H9 (cell line): ENCODE measurements at regions not wholly inside any gene's neighbourhood (a gene's known extent, or its start where the extent isn't known, plus 50 kb on each side); places are given as distances from the start of the nearest gene placed in this dataset.

Experiments
- DNase-seq: peaks from one replicate; pipeline ENCODE4 v3.0.0-alpha.2; 2017
- H2AFZ ChIP-seq: one replicate; pipeline ENCODE4 v1.6.1; 2013; ENCODE audit warnings: mild to moderate bottlenecking, low read length, control low read depth, moderate library complexity
- H2AK5ac ChIP-seq: 2 replicates; pipeline ENCODE4 v1.6.1; 2013; ENCODE audit warnings: low read length, control low read depth, mixed read lengths; ENCODE audit not compliant: insufficient read length
- H2BK120ac ChIP-seq: one replicate; pipeline ENCODE4 v1.6.1; 2013; ENCODE audit warnings: low read depth, mild to moderate bottlenecking, low read length, control low read depth, inconsistent platforms; ENCODE audit not compliant: poor library complexity, severe bottlenecking
- H2BK12ac ChIP-seq: 2 replicates; pipeline ENCODE4 v1.6.1; 2013; ENCODE audit warnings: low read length, control low read depth, mixed read lengths, low read depth; ENCODE audit not compliant: insufficient read length
- H2BK15ac ChIP-seq: 2 replicates; pipeline ENCODE4 v1.6.1; 2013; ENCODE audit warnings: low read depth, low read length, control low read depth
- H2BK20ac ChIP-seq: one replicate; pipeline ENCODE4 v1.6.1; 2013; ENCODE audit warnings: low read depth, mild to moderate bottlenecking, low read length, control low read depth, inconsistent platforms; ENCODE audit not compliant: poor library complexity, severe bottlenecking
- H2BK5ac ChIP-seq: 2 replicates; pipeline ENCODE4 v1.6.1; 2013; ENCODE audit warnings: low read length, control low read depth, mixed read lengths; ENCODE audit not compliant: insufficient read length
- H3K14ac ChIP-seq: 2 replicates; pipeline ENCODE4 v1.6.1; 2013; ENCODE audit warnings: low read length, control low read depth; ENCODE audit not compliant: insufficient read depth
- H3K18ac ChIP-seq: 2 replicates; pipeline ENCODE4 v1.6.1; 2013; ENCODE audit warnings: low read depth, mild to moderate bottlenecking, mixed read lengths, low read length, control low read depth; ENCODE audit not compliant: insufficient read length
- H3K23ac ChIP-seq: 2 replicates; pipeline ENCODE4 v1.6.1; 2013; ENCODE audit warnings: low read length, control low read depth, mixed read lengths, low read depth; ENCODE audit not compliant: insufficient read length
- H3K23me2 ChIP-seq: 2 replicates; pipeline ENCODE4 v1.6.1; 2013; ENCODE audit warnings: low read depth, mild to moderate bottlenecking, mixed read lengths, low read length, control low read depth; ENCODE audit not compliant: insufficient read length, poor library complexity, severe bottlenecking
- H3K27ac ChIP-seq: 2 replicates; pipeline ENCODE4 v1.5.1; 2013; ENCODE audit warnings: low read length, control low read depth, mixed read lengths, low read depth; ENCODE audit not compliant: insufficient read length
- H3K27me3 ChIP-seq: 2 replicates; pipeline ENCODE4 v1.6.1; 2013; ENCODE audit warnings: low read length, control low read depth, inconsistent platforms; ENCODE audit not compliant: insufficient read depth
- H3K4ac ChIP-seq: 2 replicates; pipeline ENCODE4 v1.6.1; 2013; ENCODE audit warnings: low read depth, mild to moderate bottlenecking, control low read depth, inconsistent platforms, low read length, moderate library complexity
- H3K4me1 ChIP-seq: 2 replicates; pipeline ENCODE4 v1.6.1; 2013; ENCODE audit warnings: low read length, control low read depth, inconsistent platforms; ENCODE audit not compliant: insufficient read depth
- H3K4me2 ChIP-seq: 2 replicates; pipeline ENCODE4 v1.6.1; 2013; ENCODE audit warnings: low read length, control low read depth, mixed read lengths; ENCODE audit not compliant: insufficient read length, insufficient read depth
- H3K56ac ChIP-seq: 2 replicates; pipeline ENCODE4 v1.6.1; 2013; ENCODE audit warnings: low read depth, mild to moderate bottlenecking, mixed read lengths, low read length, control low read depth; ENCODE audit not compliant: insufficient read length
- H3K79me1 ChIP-seq: 2 replicates; pipeline ENCODE4 v1.6.1; 2013; ENCODE audit warnings: low read depth, mild to moderate bottlenecking, moderate library complexity, low read length, control low read depth, inconsistent platforms; ENCODE audit not compliant: insufficient read depth, poor library complexity, severe bottlenecking
- H3K79me2 ChIP-seq: 2 replicates; pipeline ENCODE4 v1.6.1; 2013; ENCODE audit warnings: low read length, control low read depth, inconsistent platforms; ENCODE audit not compliant: insufficient read depth
- H3K9ac ChIP-seq: 2 replicates; pipeline ENCODE4 v1.6.1; 2013; ENCODE audit warnings: low read length, control low read depth, mixed read lengths; ENCODE audit not compliant: insufficient read length; ENCODE audit errors: extremely low read depth
- H3K9me3 ChIP-seq: one replicate; pipeline ENCODE4 v1.6.1; 2013; ENCODE audit warnings: low read depth, low read length, inconsistent platforms; ENCODE audit not compliant: control insufficient read depth
- H3T11ph ChIP-seq: one replicate; pipeline ENCODE4 v1.6.1; 2013; ENCODE audit warnings: mild to moderate bottlenecking, low read length, control low read depth, inconsistent platforms
- H4K20me1 ChIP-seq: one replicate; pipeline ENCODE4 v1.6.1; 2013; ENCODE audit not compliant: control insufficient read depth, insufficient read length, insufficient read depth
- H4K5ac ChIP-seq: 2 replicates; pipeline ENCODE4 v1.6.1; 2013; ENCODE audit warnings: low read depth, mild to moderate bottlenecking, mixed read lengths, low read length, control low read depth; ENCODE audit not compliant: insufficient read length
- H4K8ac ChIP-seq: replicated peaks from 2 replicates; pipeline ENCODE4 v1.6.1; 2013; ENCODE audit warnings: low read length, control low read depth, mixed read lengths, low read depth; ENCODE audit not compliant: insufficient read length
- H4K91ac ChIP-seq: 2 replicates; pipeline ENCODE4 v1.6.1; 2013; ENCODE audit warnings: low read depth, mild to moderate bottlenecking, moderate library complexity, mixed read lengths, low read length, control low read depth; ENCODE audit not compliant: insufficient read length
- H3K27ac Mint-ChIP-seq, 3 experiments: 2 replicates in 2 of 3; 3 replicates in 1 of 3; pipeline ENCODE4 v1.8.0; 2020 to 2021; ENCODE audit warnings: mixed read lengths in 3 of 3, mild to moderate bottlenecking in 1 of 3, moderate library complexity in 1 of 3
- H3K27me3 Mint-ChIP-seq: 2 replicates; pipeline ENCODE4 v1.8.0; 2021; ENCODE audit warnings: low read depth, mild to moderate bottlenecking, moderate library complexity, mixed read lengths
- H3K36me3 Mint-ChIP-seq, 3 experiments: 2 replicates in 2 of 3; 3 replicates in 1 of 3; pipeline ENCODE4 v1.8.0; 2020 to 2021; ENCODE audit warnings: low read depth in 3 of 3, mixed read lengths in 3 of 3; ENCODE audit not compliant: insufficient read depth in 1 of 3
- H3K4me1 Mint-ChIP-seq, 2 experiments: 2 replicates each; pipeline ENCODE4 v1.8.0; 2020; ENCODE audit warnings: mixed read lengths in 2 of 2
- H3K4me3 Mint-ChIP-seq, 2 experiments: 2 replicates in 1 of 2; 3 replicates in 1 of 2; pipeline ENCODE4 v1.8.0; 2020 to 2021; ENCODE audit warnings: mild to moderate bottlenecking in 2 of 2, mixed read lengths in 2 of 2, moderate library complexity in 1 of 2
- H3K9me3 Mint-ChIP-seq, 2 experiments: 2 replicates in 1 of 2; 3 replicates in 1 of 2; pipeline ENCODE4 v1.8.0; 2020; ENCODE audit warnings: mild to moderate bottlenecking in 2 of 2, mixed read lengths in 2 of 2, moderate library complexity in 1 of 2
- WGBS: extraction: QIAGEN DNeasy Blood & Tissue Kit; methylation state at CpG from one replicate; pipeline ENCODE4 v1.1.7; 2013; ENCODE audit warnings: missing lambda C conversion rate, low lambda C conversion rate, mixed read lengths; ENCODE audit not compliant: insufficient read length; ENCODE audit errors: extremely low coverage; 5-methylcytosine and 5-hydroxymethylcytosine counted together
- TF ChIP-seq, protein P1 (sequence below): fragments of 200-600 bp; sonication (generic); conservative IDR thresholded peaks from 3 replicates; pipeline ENCODE4 v1.8.0; 2021; ENCODE audit warnings: antibody characterized with exemption, mild to moderate bottlenecking

DNA sequence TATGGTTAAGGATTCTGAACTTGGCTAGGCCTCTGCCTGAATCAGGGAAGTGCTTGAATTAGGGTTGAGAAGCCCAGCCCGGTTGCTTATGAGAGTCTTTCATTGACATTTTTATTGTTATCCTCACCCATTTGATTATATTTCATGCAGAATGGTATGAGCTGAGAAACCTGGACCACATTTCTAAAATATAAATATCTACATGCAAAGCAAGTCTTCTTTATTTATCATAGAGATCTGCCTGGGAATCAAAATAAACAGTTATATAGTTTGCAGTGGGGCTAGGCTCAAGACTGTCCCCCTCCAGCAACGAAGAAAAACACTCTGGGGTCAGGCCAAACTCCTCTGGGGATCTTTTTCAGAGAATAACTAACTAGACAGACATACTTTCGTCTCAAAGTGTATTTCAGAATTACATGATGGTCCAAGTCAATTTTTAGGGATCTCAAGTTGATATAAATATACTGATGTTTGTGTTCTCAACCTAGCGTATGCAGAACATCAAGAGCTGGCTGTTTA is 675.4 kb upstream of the NR2F2 start:
- Histone ChIP-seq H2BK20ac (no peak overlapping the region), H4K8ac (no peak overlapping the region), H4K5ac (no peak overlapping the region), H3K27me3 (no peaks in the 10 kb centered on the region; the same call in 1 of the 2 replicates), H2BK15ac (no peak overlapping the region), H3K4me1 (no peaks in the 10 kb centered on the region), H3K23ac (no peak overlapping the region), H3K4ac (no peak overlapping the region), H3T11ph (no peak overlapping the region), H3K79me1 (no peaks in the 10 kb centered on the region), H2BK120ac (no peak overlapping the region), H4K91ac (no peak overlapping the region), H3K79me2 (no peaks in the 10 kb centered on the region), H2AFZ (no peak overlapping the region), H3K9me3 (no peaks in the 10 kb centered on the region), H2BK12ac (no peak overlapping the region), H3K4me2 (no peak overlapping the region), H3K27ac (no peak overlapping the region), H3K23me2 (no peaks in the 10 kb centered on the region), H3K56ac (no peak overlapping the region), H2BK5ac (no peak overlapping the region), H2AK5ac (no peak overlapping the region), H3K9ac (no peak overlapping the region), H3K14ac (no peak overlapping the region), H3K18ac (no peak overlapping the region), H4K20me1 (no peaks in the 10 kb centered on the region)
- no peak overlapping the region for H3K4me3 Mint-ChIP-seq
- no peaks in the 10 kb centered on the region for H3K36me3 Mint-ChIP-seq
- TF ChIP-seq, protein P1, sequence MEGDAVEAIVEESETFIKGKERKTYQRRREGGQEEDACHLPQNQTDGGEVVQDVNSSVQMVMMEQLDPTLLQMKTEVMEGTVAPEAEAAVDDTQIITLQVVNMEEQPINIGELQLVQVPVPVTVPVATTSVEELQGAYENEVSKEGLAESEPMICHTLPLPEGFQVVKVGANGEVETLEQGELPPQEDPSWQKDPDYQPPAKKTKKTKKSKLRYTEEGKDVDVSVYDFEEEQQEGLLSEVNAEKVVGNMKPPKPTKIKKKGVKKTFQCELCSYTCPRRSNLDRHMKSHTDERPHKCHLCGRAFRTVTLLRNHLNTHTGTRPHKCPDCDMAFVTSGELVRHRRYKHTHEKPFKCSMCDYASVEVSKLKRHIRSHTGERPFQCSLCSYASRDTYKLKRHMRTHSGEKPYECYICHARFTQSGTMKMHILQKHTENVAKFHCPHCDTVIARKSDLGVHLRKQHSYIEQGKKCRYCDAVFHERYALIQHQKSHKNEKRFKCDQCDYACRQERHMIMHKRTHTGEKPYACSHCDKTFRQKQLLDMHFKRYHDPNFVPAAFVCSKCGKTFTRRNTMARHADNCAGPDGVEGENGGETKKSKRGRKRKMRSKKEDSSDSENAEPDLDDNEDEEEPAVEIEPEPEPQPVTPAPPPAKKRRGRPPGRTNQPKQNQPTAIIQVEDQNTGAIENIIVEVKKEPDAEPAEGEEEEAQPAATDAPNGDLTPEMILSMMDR: no peak
- H3K4me1 Mint-ChIP-seq: no peaks in the 10 kb centered on the region
- H3K27ac Mint-ChIP-seq: no peak overlapping the region
- whole genome bisulfite sequencing: no CpG with 5 or more reads among the region's 4 CpGs
- no peaks in the 10 kb centered on the region for H3K27me3 Mint-ChIP-seq
- no peaks in the 10 kb centered on the region for H3K9me3 Mint-ChIP-seq
- DNase-seq: no peak
